ENCODE measurements at regions not wholly inside any gene's neighbourhood (a gene's known extent, or its start where the extent isn't known, plus 50 kb on each side); places are given as distances from the start of the nearest gene placed in this dataset.

DNA sequence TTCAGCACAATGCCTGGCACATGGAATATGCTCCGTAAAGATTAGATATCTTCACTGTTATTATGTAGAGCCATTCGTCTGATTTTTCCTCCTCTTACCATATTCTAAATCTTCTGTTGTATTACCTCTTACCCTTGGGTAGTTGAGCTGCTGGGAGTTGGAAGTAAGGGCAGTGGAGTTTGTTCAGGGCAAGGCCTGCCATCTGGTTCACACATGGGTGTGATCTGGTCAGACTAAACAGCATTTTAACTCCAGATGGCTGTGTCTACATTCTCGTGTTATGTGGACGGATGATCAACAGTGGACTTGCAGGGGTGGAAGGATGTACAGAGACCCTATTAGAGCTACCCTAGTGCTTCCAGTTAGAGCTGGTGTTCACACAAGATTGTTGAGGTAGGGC lies 164.9 kb downstream of the ZIC5 start (continued):
- TF ChIP-seq, protein P1, sequence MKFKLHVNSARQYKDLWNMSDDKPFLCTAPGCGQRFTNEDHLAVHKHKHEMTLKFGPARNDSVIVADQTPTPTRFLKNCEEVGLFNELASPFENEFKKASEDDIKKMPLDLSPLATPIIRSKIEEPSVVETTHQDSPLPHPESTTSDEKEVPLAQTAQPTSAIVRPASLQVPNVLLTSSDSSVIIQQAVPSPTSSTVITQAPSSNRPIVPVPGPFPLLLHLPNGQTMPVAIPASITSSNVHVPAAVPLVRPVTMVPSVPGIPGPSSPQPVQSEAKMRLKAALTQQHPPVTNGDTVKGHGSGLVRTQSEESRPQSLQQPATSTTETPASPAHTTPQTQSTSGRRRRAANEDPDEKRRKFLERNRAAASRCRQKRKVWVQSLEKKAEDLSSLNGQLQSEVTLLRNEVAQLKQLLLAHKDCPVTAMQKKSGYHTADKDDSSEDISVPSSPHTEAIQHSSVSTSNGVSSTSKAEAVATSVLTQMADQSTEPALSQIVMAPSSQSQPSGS (IDR thresholded peaks at IDR 0.05; ENCODE audit: low read length) = no peak
- TF ChIP-seq RXRA (IDR thresholded peaks at IDR 0.05; ENCODE audit: insufficient read depth, low read depth, low read length) = no peak
- no peak for TF ChIP-seq SP1 (IDR thresholded peaks at IDR 0.05; ENCODE audit: low read depth, low read length)
- TF ChIP-seq TBP (IDR thresholded peaks at IDR 0.05; ENCODE audit: low read depth, low read length) = no peak
- TF ChIP-seq TCF12 (IDR thresholded peaks at IDR 0.05; ENCODE audit: low read depth, low read length) = no peak
- TF ChIP-seq, protein P2, sequence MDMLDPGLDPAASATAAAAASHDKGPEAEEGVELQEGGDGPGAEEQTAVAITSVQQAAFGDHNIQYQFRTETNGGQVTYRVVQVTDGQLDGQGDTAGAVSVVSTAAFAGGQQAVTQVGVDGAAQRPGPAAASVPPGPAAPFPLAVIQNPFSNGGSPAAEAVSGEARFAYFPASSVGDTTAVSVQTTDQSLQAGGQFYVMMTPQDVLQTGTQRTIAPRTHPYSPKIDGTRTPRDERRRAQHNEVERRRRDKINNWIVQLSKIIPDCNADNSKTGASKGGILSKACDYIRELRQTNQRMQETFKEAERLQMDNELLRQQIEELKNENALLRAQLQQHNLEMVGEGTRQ (IDR thresholded peaks at IDR 0.05; ENCODE audit: low read length) = no peak

All from H1 (cell line).